ENCODE measurements at regions not wholly inside any gene's neighbourhood (a gene's known extent, or its start where the extent isn't known, plus 50 kb on each side); places are given as distances from the start of the nearest gene placed in this dataset.
A peak's percentile ranks its signal among the peaks of the same experiment; 100 is the strongest.

- Histone ChIP-seq H3K27me3 (ENCODE audit: control insufficient read depth, insufficient read depth, low read length) (no peaks in the 10 kb centered on the region), H3K4me1 (ENCODE audit: control insufficient read depth, insufficient read depth, low read length) (no peaks in the 10 kb centered on the region), H3K9ac (ENCODE audit: low read depth, low read length) (no peak overlapping the region)
These were observed 437.2 kb downstream of the RAPGEF2 start for GRCh38 chr4:159540038-159540437.

GRCh38 chr4:159540501-159540900 lies 437.6 kb downstream of the RAPGEF2 start:
- Histone ChIP-seq H3K4me3 (ENCODE audit: low read length) (no peak overlapping the region), H3K4me2 (ENCODE audit: low read length) (no peak overlapping the region), H3K36me3 (ENCODE audit: insufficient read depth, low read length) (no peaks in the 10 kb centered on the region), H3K27me3 (ENCODE audit: control insufficient read depth, insufficient read depth, low read length) (no peaks in the 10 kb centered on the region), H3K9me3 (replicated peaks; ENCODE audit: low read length) (peaks cover 2% of the 10 kb centered on the region), H3K4me1 (ENCODE audit: control insufficient read depth, insufficient read depth, low read length) (no peaks in the 10 kb centered on the region), H3K9ac (ENCODE audit: low read depth, low read length) (no peak overlapping the region)

More at GRCh38 chr4:159540038-159540437, 437.2 kb downstream of the RAPGEF2 start:
- Histone ChIP-seq H3K9me3 (replicated peaks; ENCODE audit: low read length) (peaks cover 2% of the 10 kb centered on the region), H3K4me2 (ENCODE audit: low read length) (no peak overlapping the region), H3K4me3 (ENCODE audit: low read length) (no peak overlapping the region), H3K36me3 (ENCODE audit: insufficient read depth, low read length) (no peaks in the 10 kb centered on the region)

- Histone ChIP-seq H3K4me2 (ENCODE audit: low read length) (no peak overlapping the region), H3K9me3 (replicated peaks; ENCODE audit: low read length) (peaks cover 2% of the 10 kb centered on the region), H3K4me1 (ENCODE audit: control insufficient read depth, insufficient read depth, low read length) (no peaks in the 10 kb centered on the region), H3K4me3 (ENCODE audit: low read length) (no peak overlapping the region), H3K36me3 (ENCODE audit: insufficient read depth, low read length) (no peaks in the 10 kb centered on the region), H3K27me3 (ENCODE audit: control insufficient read depth, insufficient read depth, low read length) (no peaks in the 10 kb centered on the region), H3K9ac (ENCODE audit: low read depth, low read length) (no peak overlapping the region)
These were observed 438.3 kb downstream of the RAPGEF2 start for GRCh38 chr4:159541143-159541542.

- Histone ChIP-seq H3K9me3 (replicated peaks; ENCODE audit: low read length) (no peaks in the 10 kb centered on the region), H3K4me1 (ENCODE audit: control insufficient read depth, insufficient read depth, low read length) (no peaks in the 10 kb centered on the region), H3K4me2 (ENCODE audit: low read length) (no peak overlapping the region), H3K4me3 (ENCODE audit: low read length) (no peak overlapping the region), H3K36me3 (ENCODE audit: insufficient read depth, low read length) (no peaks in the 10 kb centered on the region), H3K9ac (ENCODE audit: low read depth, low read length) (no peak overlapping the region), H3K27me3 (ENCODE audit: control insufficient read depth, insufficient read depth, low read length) (no peaks in the 10 kb centered on the region)
These were observed 439.4 kb downstream of the RAPGEF2 start for GRCh38 chr4:159542296-159542695.

GRCh38 chr4:159543831-159544230 lies 441.0 kb downstream of the RAPGEF2 start:
- Histone ChIP-seq H3K27me3 (ENCODE audit: control insufficient read depth, insufficient read depth, low read length) (no peaks in the 10 kb centered on the region), H3K9me3 (replicated peaks; ENCODE audit: low read length) (no peaks in the 10 kb centered on the region), H3K4me2 (ENCODE audit: low read length) (no peak overlapping the region), H3K4me3 (ENCODE audit: low read length) (no peak overlapping the region), H3K9ac (ENCODE audit: low read depth, low read length) (no peak overlapping the region), H3K36me3 (ENCODE audit: insufficient read depth, low read length) (no peaks in the 10 kb centered on the region), H3K4me1 (ENCODE audit: control insufficient read depth, insufficient read depth, low read length) (peaks cover 13% of the 10 kb centered on the region)

GRCh38 chr4:159545556-159545955 lies 442.7 kb downstream of the RAPGEF2 start:
- H3K4me3 ChIP-seq (ENCODE audit: low read length) = no peak overlapping the region
- H3K9me3 ChIP-seq (replicated peaks; ENCODE audit: low read length) = no peaks in the 10 kb centered on the region
- H3K9ac ChIP-seq (ENCODE audit: low read depth, low read length) = no peak overlapping the region
- no peaks in the 10 kb centered on the region for H3K36me3 ChIP-seq (ENCODE audit: insufficient read depth, low read length)
- peaks cover 20% of the 10 kb centered on the region for H3K4me1 ChIP-seq (ENCODE audit: control insufficient read depth, insufficient read depth, low read length)
- H3K27me3 ChIP-seq (ENCODE audit: control insufficient read depth, insufficient read depth, low read length) = no peaks in the 10 kb centered on the region
- H3K4me2 ChIP-seq (ENCODE audit: low read length) = no peak overlapping the region

GRCh38 chr4:159547645-159548308 lies 444.9 kb downstream of the RAPGEF2 start:
- Histone ChIP-seq H3K4me3 (ENCODE audit: low read length) (no peak overlapping the region), H3K27me3 (ENCODE audit: control insufficient read depth, insufficient read depth, low read length) (no peaks in the 10 kb centered on the region), H3K4me1 (ENCODE audit: control insufficient read depth, insufficient read depth, low read length) (peaks cover 25% of the 10 kb centered on the region), H3K36me3 (ENCODE audit: insufficient read depth, low read length) (no peaks in the 10 kb centered on the region), H3K9me3 (replicated peaks; ENCODE audit: low read length) (no peaks in the 10 kb centered on the region), H3K9ac (ENCODE audit: low read depth, low read length) (no peak overlapping the region), H3K4me2 (ENCODE audit: low read length) (no peak overlapping the region)

GRCh38 chr4:159549098-159549518 lies 446.2 kb downstream of the RAPGEF2 start:
- Histone ChIP-seq H3K9me3 (replicated peaks; ENCODE audit: low read length) (no peaks in the 10 kb centered on the region), H3K4me3 (ENCODE audit: low read length) (no peak overlapping the region), H3K36me3 (ENCODE audit: insufficient read depth, low read length) (no peaks in the 10 kb centered on the region), H3K9ac (ENCODE audit: low read depth, low read length) (no peak overlapping the region), H3K27me3 (ENCODE audit: control insufficient read depth, insufficient read depth, low read length) (no peaks in the 10 kb centered on the region), H3K4me1 (ENCODE audit: control insufficient read depth, insufficient read depth, low read length) (peaks cover 25% of the 10 kb centered on the region), H3K4me2 (ENCODE audit: low read length) (peak overlapping the region; percentile 29)

GRCh38 chr4:159551281-159551680 lies 448.4 kb downstream of the RAPGEF2 start:
- Histone ChIP-seq H3K27me3 (ENCODE audit: control insufficient read depth, insufficient read depth, low read length) (no peaks in the 10 kb centered on the region), H3K4me1 (ENCODE audit: control insufficient read depth, insufficient read depth, low read length) (peaks cover 25% of the 10 kb centered on the region), H3K9ac (ENCODE audit: low read depth, low read length) (no peak overlapping the region), H3K4me2 (ENCODE audit: low read length) (no peak overlapping the region), H3K36me3 (ENCODE audit: insufficient read depth, low read length) (no peaks in the 10 kb centered on the region), H3K9me3 (replicated peaks; ENCODE audit: low read length) (no peaks in the 10 kb centered on the region), H3K4me3 (ENCODE audit: low read length) (no peak overlapping the region)

- no peak overlapping the region for H3K9ac ChIP-seq (ENCODE audit: low read depth, low read length)
- no peaks in the 10 kb centered on the region for H3K27me3 ChIP-seq (ENCODE audit: control insufficient read depth, insufficient read depth, low read length)
- no peak overlapping the region for H3K4me2 ChIP-seq (ENCODE audit: low read length)
- no peaks in the 10 kb centered on the region for H3K9me3 ChIP-seq (replicated peaks; ENCODE audit: low read length)
- peaks cover 18% of the 10 kb centered on the region for H3K4me1 ChIP-seq (ENCODE audit: control insufficient read depth, insufficient read depth, low read length)
- no peaks in the 10 kb centered on the region for H3K36me3 ChIP-seq (ENCODE audit: insufficient read depth, low read length)
- H3K4me3 ChIP-seq (ENCODE audit: low read length) = no peak overlapping the region
These were observed 450.3 kb downstream of the RAPGEF2 start for GRCh38 chr4:159552979-159553768.

GRCh38 chr4:159555873-159556272 lies 453.0 kb downstream of the RAPGEF2 start:
- Histone ChIP-seq H3K9me3 (replicated peaks; ENCODE audit: low read length) (no peaks in the 10 kb centered on the region), H3K9ac (ENCODE audit: low read depth, low read length) (no peak overlapping the region), H3K27me3 (ENCODE audit: control insufficient read depth, insufficient read depth, low read length) (no peaks in the 10 kb centered on the region), H3K36me3 (ENCODE audit: insufficient read depth, low read length) (no peaks in the 10 kb centered on the region), H3K4me3 (ENCODE audit: low read length) (no peak overlapping the region), H3K4me1 (ENCODE audit: control insufficient read depth, insufficient read depth, low read length) (peaks cover 4% of the 10 kb centered on the region), H3K4me2 (ENCODE audit: low read length) (no peak overlapping the region)

GRCh38 chr4:159562366-159562765 lies 459.5 kb downstream of the RAPGEF2 start:
- no peaks in the 10 kb centered on the region for H3K9me3 ChIP-seq (replicated peaks; ENCODE audit: low read length)
- H3K36me3 ChIP-seq (ENCODE audit: insufficient read depth, low read length) = no peaks in the 10 kb centered on the region
- no peaks in the 10 kb centered on the region for H3K4me1 ChIP-seq (ENCODE audit: control insufficient read depth, insufficient read depth, low read length)
- H3K27me3 ChIP-seq (ENCODE audit: control insufficient read depth, insufficient read depth, low read length) = no peaks in the 10 kb centered on the region
- no peak overlapping the region for H3K9ac ChIP-seq (ENCODE audit: low read depth, low read length)
- H3K4me3 ChIP-seq (ENCODE audit: low read length) = no peak overlapping the region
- no peak overlapping the region for H3K4me2 ChIP-seq (ENCODE audit: low read length)

All from skeletal muscle satellite cell (primary cell).